ENCODE measurements at regions not wholly inside any gene's neighbourhood (a gene's known extent, or its start where the extent isn't known, plus 50 kb on each side); places are given as distances from the start of the nearest gene placed in this dataset.

- no peaks in the 10 kb centered on the region for H3K9me3 ChIP-seq
- 56 to 73% (median 58%) methylated on average over 1 of the region's 1 CpG for WGBS, 5 donors
- no peak overlapping the region for H3K4me3 ChIP-seq
- TF ChIP-seq POLR2AphosphoS5 (IDR thresholded peaks at IDR 0.05) = no peak
- no peak for TF ChIP-seq POLR2A (IDR thresholded peaks at IDR 0.05)
- TF ChIP-seq CTCF (IDR thresholded peaks at IDR 0.05 in 8 of 11, conservative IDR thresholded peaks at IDR 0.05 in 3 of 11) = no peak
- intact Hi-C loops (cut with DNase I; ENCODE audit: low total_unique reads) = no loop called here
- DNase-seq = no peak
- no peaks in the 10 kb centered on the region for H3K27me3 ChIP-seq (replicated peaks in 1 of 7)
- H3K27ac ChIP-seq = no peak overlapping the region
- H3K36me3 ChIP-seq = no peaks in the 10 kb centered on the region
- H3K4me1 ChIP-seq = no peaks in the 10 kb centered on the region
These were observed 78.2 kb downstream of the AREG start for GRCh38 chr4:74523096-74523495.

- no peak for TF ChIP-seq CTCF (IDR thresholded peaks at IDR 0.05 in 8 of 11, conservative IDR thresholded peaks at IDR 0.05 in 3 of 11)
- TF ChIP-seq POLR2A (IDR thresholded peaks at IDR 0.05) = no peak
- no peak for TF ChIP-seq POLR2AphosphoS5 (IDR thresholded peaks at IDR 0.05)
- Histone ChIP-seq H3K4me1 (no peaks in the 10 kb centered on the region), H3K36me3 (no peaks in the 10 kb centered on the region), H3K9me3 (no peaks in the 10 kb centered on the region), H3K27me3 (replicated peaks in 1 of 7) (no peaks in the 10 kb centered on the region), H3K27ac (no peak overlapping the region), H3K4me3 (no peak overlapping the region)
- intact Hi-C loops (cut with DNase I; ENCODE audit: low total_unique reads) = no loop called here
- no peak for DNase-seq
These were observed 80.0 kb downstream of the AREG start for GRCh38 chr4:74524985-74525384.

- WGBS, 5 donors = 71 to 94% (median 91%) methylated on average over 1 of the region's 1 CpG
- intact Hi-C loops (cut with DNase I; ENCODE audit: low total_unique reads) = no loop called here
- Histone ChIP-seq H3K4me1 (no peaks in the 10 kb centered on the region), H3K9me3 (no peaks in the 10 kb centered on the region), H3K27me3 (replicated peaks in 1 of 7) (no peaks in the 10 kb centered on the region), H3K36me3 (no peaks in the 10 kb centered on the region), H3K4me3 (no peak overlapping the region), H3K27ac (no peak overlapping the region)
- no peak for DNase-seq
- TF ChIP-seq CTCF (IDR thresholded peaks at IDR 0.05 in 8 of 11, conservative IDR thresholded peaks at IDR 0.05 in 3 of 11) = no peak
- TF ChIP-seq POLR2AphosphoS5 (IDR thresholded peaks at IDR 0.05) = no peak
- no peak for TF ChIP-seq POLR2A (IDR thresholded peaks at IDR 0.05)
These were observed 82.1 kb downstream of the AREG start for GRCh38 chr4:74527049-74527448.

- WGBS, 5 donors = 87 to 100% (median 93%) methylated on average over 1 of the region's 1 CpG
- no peak for DNase-seq
- no peaks in the 10 kb centered on the region for H3K9me3 ChIP-seq
These were observed 83.2 kb downstream of the AREG start for GRCh38 chr4:74528178-74528577.

More at GRCh38 chr4:74528178-74528577, 83.2 kb downstream of the AREG start:
- intact Hi-C loops (cut with DNase I; ENCODE audit: low total_unique reads) = no loop called here
- no peak overlapping the region for H3K27ac ChIP-seq
- H3K4me1 ChIP-seq = no peaks in the 10 kb centered on the region
- H3K36me3 ChIP-seq = no peaks in the 10 kb centered on the region
- H3K27me3 ChIP-seq (replicated peaks in 1 of 7) = no peaks in the 10 kb centered on the region
- TF ChIP-seq POLR2AphosphoS5 (IDR thresholded peaks at IDR 0.05) (no peak), CTCF (IDR thresholded peaks at IDR 0.05 in 8 of 11, conservative IDR thresholded peaks at IDR 0.05 in 3 of 11) (no peak), POLR2A (IDR thresholded peaks at IDR 0.05) (no peak)
- no peak overlapping the region for H3K4me3 ChIP-seq
